GM23338 (cell line): ENCODE measurements at regions not wholly inside any gene's neighbourhood (a gene's known extent, or its start where the extent isn't known, plus 50 kb on each side); places are given as distances from the start of the nearest gene placed in this dataset.

Source experiments
- CREB1 ChIP-seq: fragments of 250-450 bp; sonication (Bioruptor Pico); IDR thresholded peaks from 2 replicates; pipeline ENCODE4 v1.5.0; 2020; ENCODE audit warnings: low read depth, mild to moderate bottlenecking, moderate library complexity
- EZH2 ChIP-seq: fragments of 200-600 bp; sonication (generic); IDR thresholded peaks from one replicate; pipeline ENCODE4 v1.8.0; 2017; ENCODE audit warnings: antibody characterized with exemption, mild to moderate bottlenecking, low read depth; ENCODE audit not compliant: unreplicated experiment
- EZH2phosphoT487 ChIP-seq: fragments of 200-600 bp; sonication (generic); IDR thresholded peaks from one replicate; pipeline ENCODE4 v1.8.1; 2018; ENCODE audit warnings: antibody characterized with exemption; ENCODE audit not compliant: unreplicated experiment
- JUNB ChIP-seq: IDR thresholded peaks from one replicate; pipeline ENCODE4 v1.6.1; 2016; ENCODE audit warnings: antibody characterized with exemption; ENCODE audit not compliant: unreplicated experiment
- NANOG ChIP-seq: IDR thresholded peaks from 2 replicates; pipeline ENCODE4 v1.6.1; 2016; ENCODE audit warnings: antibody characterized with exemption, borderline replicate concordance
- POLR2AphosphoS5 ChIP-seq: IDR thresholded peaks from 2 replicates; pipeline ENCODE4 v1.6.1; 2016; ENCODE audit warnings: antibody characterized with exemption, low read depth
- STAT1 ChIP-seq: IDR thresholded peaks from one replicate; pipeline ENCODE4 v1.6.1; 2016; ENCODE audit warnings: antibody characterized with exemption; ENCODE audit not compliant: unreplicated experiment
- ZNF114 ChIP-seq: fragments of 250-450 bp; sonication (Bioruptor Pico); IDR thresholded peaks from 2 replicates; pipeline ENCODE4 v1.5.0; 2020; ENCODE audit warnings: mild to moderate bottlenecking, moderate library complexity
- ZNF331 ChIP-seq: fragments of 250-450 bp; sonication (Bioruptor Pico); IDR thresholded peaks from 2 replicates; pipeline ENCODE4 v1.5.0; 2020; ENCODE audit warnings: low read depth, mild to moderate bottlenecking, moderate library complexity
- TF ChIP-seq, protein P1 (sequence below), 2 experiments: fragments of 200-600 bp in 1 of 2; sonication (generic) in 1 of 2; conservative IDR thresholded peaks; 2 replicates each; pipeline versions ENCODE4 v1.5.1 to v1.6.1; 2016 to 2017; ENCODE audit warnings: antibody characterized with exemption in 2 of 2, low read depth in 2 of 2, mild to moderate bottlenecking in 2 of 2, moderate library complexity in 1 of 2
- TF ChIP-seq, protein P2 (sequence below): IDR thresholded peaks from one replicate; pipeline ENCODE4 v1.6.1; 2018; ENCODE audit warnings: antibody characterized with exemption; ENCODE audit not compliant: unreplicated experiment
- TF ChIP-seq, protein P3 (sequence below): IDR thresholded peaks from 2 replicates; pipeline ENCODE4 v1.6.1; 2016; ENCODE audit warnings: antibody characterized with exemption
- TF ChIP-seq, protein P4 (sequence below): fragments of 250-450 bp; sonication (Bioruptor Pico); IDR thresholded peaks from 2 replicates; pipeline ENCODE4 v1.5.0; 2020; ENCODE audit warnings: mild to moderate bottlenecking, moderate library complexity

DNA sequence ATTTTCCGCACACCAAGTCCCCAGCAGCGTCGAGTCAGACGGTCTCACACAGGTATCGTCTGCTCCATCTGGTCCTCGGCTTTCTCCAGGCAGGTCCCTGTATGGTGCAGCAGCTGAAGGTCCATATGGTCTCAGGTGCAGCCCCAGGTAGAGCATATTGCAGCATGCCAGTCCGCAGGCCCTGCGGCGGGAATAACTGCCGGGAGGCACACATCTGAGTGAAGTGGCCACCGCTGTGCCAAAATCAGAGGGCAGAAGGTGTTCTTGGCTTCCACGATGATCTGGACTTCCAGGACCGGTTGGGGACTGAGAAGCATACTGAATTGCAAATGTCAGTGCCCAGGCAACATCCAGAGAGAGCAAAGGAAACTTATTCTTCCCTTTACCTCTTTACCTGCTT, 320.3 kb downstream of the RNF144A start:
- TF ChIP-seq, protein P1, sequence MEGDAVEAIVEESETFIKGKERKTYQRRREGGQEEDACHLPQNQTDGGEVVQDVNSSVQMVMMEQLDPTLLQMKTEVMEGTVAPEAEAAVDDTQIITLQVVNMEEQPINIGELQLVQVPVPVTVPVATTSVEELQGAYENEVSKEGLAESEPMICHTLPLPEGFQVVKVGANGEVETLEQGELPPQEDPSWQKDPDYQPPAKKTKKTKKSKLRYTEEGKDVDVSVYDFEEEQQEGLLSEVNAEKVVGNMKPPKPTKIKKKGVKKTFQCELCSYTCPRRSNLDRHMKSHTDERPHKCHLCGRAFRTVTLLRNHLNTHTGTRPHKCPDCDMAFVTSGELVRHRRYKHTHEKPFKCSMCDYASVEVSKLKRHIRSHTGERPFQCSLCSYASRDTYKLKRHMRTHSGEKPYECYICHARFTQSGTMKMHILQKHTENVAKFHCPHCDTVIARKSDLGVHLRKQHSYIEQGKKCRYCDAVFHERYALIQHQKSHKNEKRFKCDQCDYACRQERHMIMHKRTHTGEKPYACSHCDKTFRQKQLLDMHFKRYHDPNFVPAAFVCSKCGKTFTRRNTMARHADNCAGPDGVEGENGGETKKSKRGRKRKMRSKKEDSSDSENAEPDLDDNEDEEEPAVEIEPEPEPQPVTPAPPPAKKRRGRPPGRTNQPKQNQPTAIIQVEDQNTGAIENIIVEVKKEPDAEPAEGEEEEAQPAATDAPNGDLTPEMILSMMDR (conservative IDR thresholded peaks at IDR 0.05; ENCODE audit: low read depth in 2 of 2) = no peak
- TF ChIP-seq NANOG = no peak
- TF ChIP-seq, protein P2, sequence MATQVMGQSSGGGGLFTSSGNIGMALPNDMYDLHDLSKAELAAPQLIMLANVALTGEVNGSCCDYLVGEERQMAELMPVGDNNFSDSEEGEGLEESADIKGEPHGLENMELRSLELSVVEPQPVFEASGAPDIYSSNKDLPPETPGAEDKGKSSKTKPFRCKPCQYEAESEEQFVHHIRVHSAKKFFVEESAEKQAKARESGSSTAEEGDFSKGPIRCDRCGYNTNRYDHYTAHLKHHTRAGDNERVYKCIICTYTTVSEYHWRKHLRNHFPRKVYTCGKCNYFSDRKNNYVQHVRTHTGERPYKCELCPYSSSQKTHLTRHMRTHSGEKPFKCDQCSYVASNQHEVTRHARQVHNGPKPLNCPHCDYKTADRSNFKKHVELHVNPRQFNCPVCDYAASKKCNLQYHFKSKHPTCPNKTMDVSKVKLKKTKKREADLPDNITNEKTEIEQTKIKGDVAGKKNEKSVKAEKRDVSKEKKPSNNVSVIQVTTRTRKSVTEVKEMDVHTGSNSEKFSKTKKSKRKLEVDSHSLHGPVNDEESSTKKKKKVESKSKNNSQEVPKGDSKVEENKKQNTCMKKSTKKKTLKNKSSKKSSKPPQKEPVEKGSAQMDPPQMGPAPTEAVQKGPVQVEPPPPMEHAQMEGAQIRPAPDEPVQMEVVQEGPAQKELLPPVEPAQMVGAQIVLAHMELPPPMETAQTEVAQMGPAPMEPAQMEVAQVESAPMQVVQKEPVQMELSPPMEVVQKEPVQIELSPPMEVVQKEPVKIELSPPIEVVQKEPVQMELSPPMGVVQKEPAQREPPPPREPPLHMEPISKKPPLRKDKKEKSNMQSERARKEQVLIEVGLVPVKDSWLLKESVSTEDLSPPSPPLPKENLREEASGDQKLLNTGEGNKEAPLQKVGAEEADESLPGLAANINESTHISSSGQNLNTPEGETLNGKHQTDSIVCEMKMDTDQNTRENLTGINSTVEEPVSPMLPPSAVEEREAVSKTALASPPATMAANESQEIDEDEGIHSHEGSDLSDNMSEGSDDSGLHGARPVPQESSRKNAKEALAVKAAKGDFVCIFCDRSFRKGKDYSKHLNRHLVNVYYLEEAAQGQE = no peak
- no peak for TF ChIP-seq CREB1 (CRISPR knock-in tag)
- TF ChIP-seq POLR2AphosphoS5 = no peak
- no peak for TF ChIP-seq EZH2
- TF ChIP-seq EZH2phosphoT487 = no peak
- TF ChIP-seq JUNB = no peak
- TF ChIP-seq, protein P3, sequence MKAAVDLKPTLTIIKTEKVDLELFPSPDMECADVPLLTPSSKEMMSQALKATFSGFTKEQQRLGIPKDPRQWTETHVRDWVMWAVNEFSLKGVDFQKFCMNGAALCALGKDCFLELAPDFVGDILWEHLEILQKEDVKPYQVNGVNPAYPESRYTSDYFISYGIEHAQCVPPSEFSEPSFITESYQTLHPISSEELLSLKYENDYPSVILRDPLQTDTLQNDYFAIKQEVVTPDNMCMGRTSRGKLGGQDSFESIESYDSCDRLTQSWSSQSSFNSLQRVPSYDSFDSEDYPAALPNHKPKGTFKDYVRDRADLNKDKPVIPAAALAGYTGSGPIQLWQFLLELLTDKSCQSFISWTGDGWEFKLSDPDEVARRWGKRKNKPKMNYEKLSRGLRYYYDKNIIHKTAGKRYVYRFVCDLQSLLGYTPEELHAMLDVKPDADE = no peak
- no peak for TF ChIP-seq ZNF331 (CRISPR knock-in tag)
- no peak for TF ChIP-seq ZNF114 (CRISPR knock-in tag)
- no peak for TF ChIP-seq STAT1
- TF ChIP-seq, protein P4, sequence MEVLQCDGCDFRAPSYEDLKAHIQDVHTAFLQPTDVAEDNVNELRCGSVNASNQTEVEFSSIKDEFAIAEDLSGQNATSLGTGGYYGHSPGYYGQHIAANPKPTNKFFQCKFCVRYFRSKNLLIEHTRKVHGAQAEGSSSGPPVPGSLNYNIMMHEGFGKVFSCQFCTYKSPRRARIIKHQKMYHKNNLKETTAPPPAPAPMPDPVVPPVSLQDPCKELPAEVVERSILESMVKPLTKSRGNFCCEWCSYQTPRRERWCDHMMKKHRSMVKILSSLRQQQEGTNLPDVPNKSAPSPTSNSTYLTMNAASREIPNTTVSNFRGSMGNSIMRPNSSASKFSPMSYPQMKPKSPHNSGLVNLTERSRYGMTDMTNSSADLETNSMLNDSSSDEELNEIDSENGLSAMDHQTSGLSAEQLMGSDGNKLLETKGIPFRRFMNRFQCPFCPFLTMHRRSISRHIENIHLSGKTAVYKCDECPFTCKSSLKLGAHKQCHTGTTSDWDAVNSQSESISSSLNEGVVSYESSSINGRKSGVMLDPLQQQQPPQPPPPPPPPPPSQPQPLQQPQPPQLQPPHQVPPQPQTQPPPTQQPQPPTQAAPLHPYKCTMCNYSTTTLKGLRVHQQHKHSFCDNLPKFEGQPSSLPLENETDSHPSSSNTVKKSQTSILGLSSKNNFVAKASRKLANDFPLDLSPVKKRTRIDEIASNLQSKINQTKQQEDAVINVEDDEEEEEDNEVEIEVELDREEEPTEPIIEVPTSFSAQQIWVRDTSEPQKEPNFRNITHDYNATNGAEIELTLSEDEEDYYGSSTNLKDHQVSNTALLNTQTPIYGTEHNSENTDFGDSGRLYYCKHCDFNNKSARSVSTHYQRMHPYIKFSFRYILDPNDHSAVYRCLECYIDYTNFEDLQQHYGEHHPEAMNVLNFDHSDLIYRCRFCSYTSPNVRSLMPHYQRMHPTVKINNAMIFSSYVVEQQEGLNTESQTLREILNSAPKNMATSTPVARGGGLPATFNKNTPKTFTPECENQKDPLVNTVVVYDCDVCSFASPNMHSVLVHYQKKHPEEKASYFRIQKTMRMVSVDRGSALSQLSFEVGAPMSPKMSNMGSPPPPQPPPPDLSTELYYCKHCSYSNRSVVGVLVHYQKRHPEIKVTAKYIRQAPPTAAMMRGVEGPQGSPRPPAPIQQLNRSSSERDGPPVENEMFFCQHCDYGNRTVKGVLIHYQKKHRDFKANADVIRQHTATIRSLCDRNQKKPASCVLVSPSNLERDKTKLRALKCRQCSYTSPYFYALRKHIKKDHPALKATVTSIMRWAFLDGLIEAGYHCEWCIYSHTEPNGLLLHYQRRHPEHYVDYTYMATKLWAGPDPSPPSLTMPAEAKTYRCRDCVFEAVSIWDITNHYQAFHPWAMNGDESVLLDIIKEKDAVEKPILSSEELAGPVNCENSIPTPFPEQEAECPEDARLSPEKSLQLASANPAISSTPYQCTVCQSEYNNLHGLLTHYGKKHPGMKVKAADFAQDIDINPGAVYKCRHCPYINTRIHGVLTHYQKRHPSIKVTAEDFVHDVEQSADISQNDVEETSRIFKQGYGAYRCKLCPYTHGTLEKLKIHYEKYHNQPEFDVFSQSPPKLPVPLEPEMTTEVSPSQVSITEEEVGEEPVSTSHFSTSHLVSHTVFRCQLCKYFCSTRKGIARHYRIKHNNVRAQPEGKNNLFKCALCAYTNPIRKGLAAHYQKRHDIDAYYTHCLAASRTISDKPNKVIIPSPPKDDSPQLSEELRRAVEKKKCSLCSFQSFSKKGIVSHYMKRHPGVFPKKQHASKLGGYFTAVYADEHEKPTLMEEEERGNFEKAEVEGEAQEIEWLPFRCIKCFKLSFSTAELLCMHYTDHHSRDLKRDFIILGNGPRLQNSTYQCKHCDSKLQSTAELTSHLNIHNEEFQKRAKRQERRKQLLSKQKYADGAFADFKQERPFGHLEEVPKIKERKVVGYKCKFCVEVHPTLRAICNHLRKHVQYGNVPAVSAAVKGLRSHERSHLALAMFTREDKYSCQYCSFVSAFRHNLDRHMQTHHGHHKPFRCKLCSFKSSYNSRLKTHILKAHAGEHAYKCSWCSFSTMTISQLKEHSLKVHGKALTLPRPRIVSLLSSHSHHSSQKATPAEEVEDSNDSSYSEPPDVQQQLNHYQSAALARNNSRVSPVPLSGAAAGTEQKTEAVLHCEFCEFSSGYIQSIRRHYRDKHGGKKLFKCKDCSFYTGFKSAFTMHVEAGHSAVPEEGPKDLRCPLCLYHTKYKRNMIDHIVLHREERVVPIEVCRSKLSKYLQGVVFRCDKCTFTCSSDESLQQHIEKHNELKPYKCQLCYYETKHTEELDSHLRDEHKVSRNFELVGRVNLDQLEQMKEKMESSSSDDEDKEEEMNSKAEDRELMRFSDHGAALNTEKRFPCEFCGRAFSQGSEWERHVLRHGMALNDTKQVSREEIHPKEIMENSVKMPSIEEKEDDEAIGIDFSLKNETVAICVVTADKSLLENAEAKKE (CRISPR knock-in tag) = no peak
